Left hindlimb (tissue), 1 donor: ENCODE measurements at regions not wholly inside any gene's neighbourhood (a gene's known extent, or its start where the extent isn't known, plus 50 kb on each side); places are given as distances from the start of the nearest gene placed in this dataset.
A peak's percentile ranks its signal among the peaks of the same experiment; 100 is the strongest.

Experiments used
- DNase-seq: peaks from one replicate; pipeline ENCODE4 v3.0.0-alpha.2; 2018

DNA sequence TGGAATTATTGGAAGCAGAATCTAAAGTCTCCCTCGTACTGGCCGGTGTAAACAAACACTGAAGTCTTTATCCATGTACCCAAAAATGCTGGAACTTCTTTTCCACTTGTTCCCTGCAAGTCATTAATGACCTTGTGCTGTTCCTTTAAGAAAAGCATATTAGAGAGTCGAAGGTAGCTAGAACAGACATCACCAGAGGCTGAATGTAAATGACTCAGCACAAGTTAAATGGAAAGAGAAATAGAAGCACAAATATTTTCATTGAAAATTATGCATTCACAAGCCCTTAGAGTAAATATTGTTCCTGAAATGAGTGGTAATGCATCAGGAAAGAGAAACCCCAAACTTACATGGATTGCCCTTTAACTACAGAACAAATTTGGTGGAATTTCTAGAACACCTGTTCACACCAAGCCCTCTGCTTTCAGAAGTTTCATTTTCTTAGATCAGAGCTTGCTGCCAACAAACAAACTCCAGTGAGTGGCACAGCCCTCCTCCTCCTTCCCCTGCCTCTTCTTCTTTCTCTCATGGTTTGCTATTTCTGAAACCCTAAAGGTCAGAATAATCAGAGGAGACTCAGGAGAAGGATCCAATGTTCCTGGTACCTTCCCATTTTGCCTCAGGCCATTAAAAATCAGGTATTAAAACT, 264.3 kb downstream of the TXNL1 start:
- no peak for DNase-seq

DNA sequence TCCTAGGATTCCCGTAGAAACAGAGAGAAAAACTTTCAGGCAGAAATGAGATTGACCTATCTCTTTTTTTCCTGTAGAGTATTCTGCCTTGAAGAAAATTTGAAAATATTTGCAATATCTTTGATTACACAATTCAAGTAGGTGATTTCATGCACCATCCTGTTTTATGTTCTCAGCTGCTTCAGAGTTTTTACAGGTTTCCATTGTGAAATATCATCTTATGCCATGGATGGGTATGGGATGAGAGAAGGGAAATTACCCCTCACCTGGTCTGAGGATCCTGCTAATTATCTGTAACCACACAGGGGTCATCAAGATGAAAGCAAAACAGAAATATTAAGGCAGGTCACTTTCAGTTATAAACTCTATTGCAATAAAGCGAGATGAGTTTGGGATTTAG, 264.8 kb downstream of the TXNL1 start:
- no peak for DNase-seq

DNA sequence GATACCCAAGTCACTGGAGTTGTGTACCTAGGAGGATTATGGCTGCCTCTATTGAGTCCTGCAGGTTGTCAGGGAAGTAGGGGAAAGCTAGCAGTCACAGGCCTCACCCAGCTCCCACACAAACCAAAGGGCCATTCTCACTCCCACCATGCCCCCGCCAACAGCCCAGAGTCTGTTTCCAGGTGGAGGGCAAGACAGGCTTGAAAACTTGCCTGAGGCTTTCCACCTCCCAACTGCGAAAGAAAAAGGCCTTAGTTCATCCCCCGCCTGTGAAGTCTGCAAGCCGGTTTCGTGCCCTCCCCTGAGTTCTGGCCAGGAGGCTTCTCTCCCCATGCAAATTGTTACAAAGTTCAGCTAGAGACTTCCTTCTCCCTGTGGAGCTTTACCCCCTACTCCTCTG, 270.3 kb downstream of the TXNL1 start:
- DNase-seq, result no peak

DNA sequence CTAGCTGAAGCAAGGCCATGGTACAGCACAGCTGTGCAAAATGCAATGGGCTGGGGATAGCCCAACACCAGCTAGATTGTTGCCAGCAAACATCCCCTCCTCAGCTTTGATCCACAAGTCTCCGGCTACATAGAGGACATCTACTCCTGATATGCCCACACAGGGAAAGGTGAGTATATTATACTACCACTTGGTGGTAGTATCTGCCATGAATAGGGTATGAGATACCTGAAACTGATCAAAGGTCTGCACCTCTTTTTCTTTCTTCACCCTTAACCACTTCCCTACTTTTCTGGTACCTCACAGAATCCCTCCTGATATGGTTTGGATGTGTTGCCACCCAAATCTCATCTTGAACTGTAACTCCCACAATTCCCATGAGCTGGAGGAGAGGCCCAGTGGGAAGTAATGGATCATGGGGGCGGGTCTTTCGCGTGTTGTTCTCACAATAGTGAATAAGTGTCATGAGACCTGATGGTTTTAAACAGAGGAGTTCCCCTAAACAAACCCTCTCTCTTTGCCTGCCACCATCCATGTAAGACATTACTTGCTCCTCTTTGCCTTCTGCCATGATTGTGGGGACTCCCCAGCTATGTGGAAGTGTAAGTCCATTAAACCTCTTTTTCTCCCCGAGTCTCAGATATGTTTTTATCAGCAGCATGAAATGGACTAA, 279.6 kb downstream of the TXNL1 start:
- DNase-seq, result no peak

DNA sequence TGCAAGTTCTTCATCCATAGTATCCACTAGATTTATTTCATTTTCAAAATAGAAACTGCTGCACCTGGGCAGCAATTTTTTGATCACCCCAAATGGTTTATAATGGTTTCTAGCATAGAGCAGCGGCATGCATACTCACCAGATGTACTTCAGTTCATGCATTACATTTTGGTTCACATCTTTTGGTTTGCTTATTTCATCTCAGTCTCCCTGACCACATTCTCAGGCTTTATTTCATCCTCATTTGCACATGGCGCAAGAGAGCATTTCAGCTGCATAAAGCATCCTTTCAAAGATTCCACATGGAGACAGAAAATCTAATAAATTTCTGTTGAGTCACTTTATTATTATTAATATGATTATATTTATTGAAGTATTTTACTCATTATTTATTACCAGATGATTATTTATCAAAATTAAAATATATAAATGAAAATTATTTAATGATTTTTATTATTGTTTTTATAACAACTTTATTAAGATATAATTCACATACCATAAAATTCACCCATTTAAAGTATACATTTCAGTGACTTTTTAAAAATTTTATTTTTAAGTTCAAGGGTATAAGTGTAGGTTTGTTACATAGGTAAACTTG, 284.6 kb downstream of the TXNL1 start:
- DNase-seq, result no peak

DNA sequence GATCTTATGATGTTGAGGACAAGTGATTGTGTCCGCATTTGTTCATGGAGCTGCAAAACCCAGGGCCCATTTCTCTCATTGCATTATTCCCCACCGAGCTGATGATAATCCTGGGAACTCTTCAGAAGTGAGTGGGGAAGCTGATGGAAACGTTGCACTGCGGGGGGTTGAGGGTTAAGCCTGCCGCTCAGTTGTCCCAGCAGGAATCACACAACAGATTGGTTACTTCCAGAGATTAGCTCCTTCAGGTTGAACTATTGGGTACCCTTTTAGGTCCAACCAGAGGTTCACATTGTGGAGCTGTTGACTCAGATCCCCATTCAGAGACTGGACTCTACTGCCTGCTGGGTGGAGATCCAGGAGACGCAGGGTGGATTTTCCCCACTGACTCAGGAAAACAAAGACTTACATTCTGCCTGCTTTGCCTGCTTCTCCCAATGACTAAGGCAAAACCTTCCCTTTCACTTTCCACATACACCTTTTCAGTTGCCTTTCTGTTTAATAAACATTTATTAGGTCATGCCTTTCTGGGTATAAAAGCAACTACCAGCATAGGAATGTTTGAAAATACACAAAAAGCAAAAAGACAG, 286.4 kb downstream of the TXNL1 start:
- DNase-seq, result no peak

DNA sequence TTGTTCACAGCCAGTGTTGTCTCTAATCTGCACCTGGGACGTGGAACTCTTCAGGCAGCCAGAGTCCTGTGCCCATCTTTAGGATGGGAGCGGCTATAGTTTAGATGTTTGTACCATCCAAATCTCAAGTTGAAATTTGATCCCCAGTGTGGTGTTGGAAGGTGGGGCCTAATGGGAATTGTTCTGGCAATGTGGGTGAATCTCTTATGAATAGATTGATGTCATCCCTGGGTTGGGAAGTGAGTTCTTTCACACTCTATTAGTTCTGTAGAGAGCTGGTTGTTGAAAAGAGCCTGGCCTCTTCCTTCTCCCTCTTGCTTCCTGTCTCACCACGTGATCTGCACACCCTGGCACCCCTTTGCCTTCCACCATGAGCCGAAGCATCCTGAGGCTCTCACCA, 300.9 kb downstream of the TXNL1 start:
- DNase-seq, result no peak

DNA sequence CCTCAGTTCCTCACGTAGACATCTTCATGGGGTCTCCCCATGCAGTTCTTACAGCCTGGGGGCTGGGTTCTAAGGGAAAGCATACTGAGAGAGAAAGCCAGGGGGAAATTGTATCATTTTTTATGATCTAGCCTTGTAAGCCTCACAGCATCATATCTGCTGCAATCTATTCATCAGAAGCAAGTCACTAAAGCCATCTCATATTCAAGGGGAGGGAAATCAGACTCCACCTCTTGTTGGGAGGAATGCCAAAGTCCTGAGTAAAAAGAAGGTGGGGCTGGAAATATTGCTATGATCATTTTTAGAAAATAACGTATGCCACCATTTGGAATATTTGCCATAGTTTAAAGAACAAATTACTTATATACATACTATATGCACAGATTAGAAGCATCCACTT, 304.6 kb downstream of the TXNL1 start:
- DNase-seq, result no peak

DNA sequence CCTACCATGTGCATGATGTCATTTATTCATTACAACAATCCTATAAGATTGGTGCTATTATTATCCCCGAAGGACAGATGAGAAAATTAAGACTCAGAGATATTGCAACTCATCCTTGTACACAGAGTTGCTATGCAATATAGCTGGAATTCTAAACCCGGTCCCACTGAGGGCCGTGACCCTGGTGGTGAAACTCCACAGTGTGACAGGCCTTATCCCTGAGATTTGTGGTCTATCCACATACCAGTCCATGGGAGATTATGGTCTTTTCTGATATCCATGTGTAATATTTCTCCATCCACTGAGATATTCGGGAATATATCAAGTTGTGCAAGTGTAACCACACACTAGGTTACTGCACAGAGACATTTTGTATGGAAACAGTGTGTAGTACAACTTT, 305.2 kb downstream of the TXNL1 start:
- DNase-seq, result no peak

DNA sequence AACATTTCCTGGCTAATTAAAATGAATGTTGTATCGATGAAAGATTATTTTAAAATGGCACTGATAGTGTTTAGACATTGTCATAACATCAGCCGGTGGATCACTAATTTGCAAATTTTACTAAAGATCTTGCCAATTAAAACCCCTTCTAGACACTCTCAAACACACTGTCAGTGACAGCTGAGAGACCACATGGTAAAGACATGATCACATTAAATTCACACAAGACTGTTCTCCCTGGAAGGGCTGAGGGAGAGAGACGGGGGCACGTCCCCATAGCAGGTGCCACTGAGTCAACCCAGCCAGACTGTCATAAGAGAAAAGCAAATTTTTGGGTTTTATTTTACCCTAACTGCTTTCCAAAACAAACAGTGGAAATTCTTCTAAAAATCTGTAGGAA, 306.0 kb downstream of the TXNL1 start:
- DNase-seq, result no peak

DNA sequence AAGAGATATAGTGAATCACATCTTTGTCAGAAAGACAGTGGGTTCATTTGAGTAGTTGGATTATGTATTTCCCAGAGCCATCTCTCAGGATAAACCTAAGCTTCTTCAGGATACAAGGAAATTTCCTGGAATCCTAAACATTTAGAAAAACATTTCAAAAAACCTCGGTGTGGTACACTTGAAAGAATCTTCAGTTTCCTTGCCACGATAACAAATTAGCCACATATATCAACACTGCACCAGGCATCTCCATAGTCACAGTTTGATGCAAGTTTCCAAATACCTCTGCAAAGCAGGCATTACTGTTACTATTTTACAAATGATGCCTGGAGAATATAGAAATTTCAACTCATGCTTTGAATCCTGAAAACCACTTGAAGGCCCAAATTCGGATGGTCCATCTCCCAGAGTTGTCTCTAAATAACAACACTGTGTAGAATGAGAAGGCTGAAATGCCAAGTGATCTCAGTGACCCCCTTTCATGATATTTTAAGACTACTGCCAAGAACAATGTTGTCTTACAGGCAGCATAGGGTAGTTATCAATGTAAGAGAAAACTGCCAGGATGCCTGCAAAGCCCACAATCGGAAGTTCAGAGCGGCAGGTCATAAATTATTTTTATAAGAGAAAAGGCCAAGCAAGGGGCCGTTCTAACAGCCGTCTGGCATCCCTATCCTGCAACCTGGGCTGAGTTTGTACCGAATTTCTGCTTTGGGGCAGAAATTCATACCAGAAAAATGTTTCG, 307.9 kb downstream of the TXNL1 start:
- DNase-seq, result no peak

DNA sequence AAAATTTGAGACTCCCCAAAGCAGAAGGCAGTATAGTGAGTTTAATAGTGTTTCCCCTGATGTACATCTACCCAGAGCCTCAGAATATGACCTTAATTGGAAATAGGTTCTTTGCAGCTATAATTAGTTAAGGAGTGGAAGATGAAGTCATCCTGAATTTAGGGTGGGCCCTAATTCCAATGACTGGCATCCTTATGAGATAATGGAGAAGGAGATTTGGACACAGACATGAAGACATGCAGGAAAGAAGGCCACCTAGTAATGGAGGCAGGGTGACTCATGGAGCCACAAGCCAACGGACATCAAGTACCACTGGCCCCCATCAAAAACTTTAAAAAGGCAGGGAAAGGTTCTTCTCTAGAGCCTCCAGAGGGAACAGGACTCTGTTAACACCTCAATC, 308.9 kb downstream of the TXNL1 start:
- DNase-seq, result no peak

DNA sequence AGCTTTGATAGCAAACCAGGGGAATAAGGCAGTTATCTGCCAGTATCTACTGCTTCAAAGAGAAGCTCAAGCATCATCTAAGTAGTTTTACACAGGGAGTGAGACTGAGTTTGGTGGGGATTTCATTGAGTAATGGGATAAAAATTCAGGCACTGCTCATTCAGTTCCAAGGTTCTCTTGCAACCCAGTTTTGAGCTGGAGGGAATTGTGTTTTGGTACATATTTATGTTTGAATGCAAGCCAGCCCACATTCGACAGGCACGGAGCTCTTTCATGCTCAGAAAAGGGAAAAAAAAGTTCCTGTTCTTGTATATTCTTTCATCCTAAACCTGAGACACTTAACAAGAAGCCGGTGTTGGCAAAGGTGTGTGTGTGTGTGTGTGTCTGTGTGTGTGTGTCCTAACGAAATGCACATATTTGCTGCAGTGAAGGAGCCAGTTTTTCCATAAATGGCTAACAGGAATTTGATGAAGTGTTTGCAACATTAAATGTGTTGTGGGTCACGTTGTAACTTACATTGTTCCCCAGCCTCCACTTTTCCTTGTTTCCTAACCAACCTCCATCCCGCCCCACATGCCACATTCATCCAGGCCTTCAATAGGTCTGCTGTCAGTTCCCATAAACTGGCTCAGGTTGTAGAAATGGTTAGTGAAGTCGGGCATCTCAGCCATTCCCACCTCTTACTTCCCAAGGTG, 311.1 kb downstream of the TXNL1 start:
- no peak for DNase-seq

DNA sequence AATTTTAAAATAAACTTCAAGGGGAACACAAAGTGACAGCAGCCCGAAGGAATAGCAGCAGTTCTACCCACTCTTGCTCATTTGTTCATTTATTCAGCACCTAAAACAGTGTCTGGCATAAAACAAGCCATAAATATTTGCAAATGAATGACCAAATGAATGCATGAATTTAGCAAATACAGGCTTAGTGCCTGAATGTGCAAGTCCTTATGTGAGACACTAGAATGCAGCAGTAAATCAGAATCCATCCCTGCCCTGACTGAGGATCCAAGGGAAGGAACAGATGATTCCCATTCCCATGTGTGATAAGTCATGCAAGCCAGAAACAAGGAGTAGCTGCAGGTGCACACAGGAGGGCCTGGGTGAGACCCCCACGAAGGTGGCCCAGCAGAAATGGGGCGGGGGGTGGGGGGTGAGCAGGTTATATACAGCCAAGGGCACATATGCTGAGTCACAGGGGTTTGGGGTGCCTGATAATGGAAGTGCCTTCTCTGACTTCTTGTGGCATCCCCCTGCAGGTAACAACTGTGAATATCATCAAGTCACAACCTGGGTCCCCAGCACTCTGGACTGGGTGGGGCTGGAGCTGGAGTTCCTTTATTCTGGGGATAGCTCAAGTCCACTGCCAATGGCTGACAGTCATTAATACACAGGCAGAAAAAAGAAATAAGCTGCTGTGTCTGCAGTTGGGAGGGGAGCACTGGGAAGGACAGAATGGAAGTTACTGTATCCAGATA, 311.9 kb downstream of the TXNL1 start:
- DNase-seq, result no peak

DNA sequence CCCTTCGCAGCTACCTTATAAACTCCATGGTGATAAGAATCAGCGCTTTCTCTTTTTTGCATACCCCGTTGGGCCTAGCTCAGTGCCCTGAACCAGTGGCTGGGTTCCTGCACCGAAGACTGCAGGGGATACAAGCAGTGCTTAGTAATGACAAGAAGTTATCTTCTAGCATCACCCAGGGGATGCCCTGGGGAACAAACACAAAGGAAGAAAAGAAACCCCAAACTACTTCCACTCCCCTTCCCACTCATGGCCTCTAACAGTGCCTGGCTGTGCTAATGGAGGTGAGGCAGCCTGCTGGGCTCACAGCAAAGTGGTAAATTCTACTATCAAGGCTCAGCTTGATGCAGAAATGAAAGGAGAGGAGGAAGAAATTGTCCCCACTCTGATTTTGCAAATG, 314.7 kb downstream of the TXNL1 start:
- no peak for DNase-seq

DNA sequence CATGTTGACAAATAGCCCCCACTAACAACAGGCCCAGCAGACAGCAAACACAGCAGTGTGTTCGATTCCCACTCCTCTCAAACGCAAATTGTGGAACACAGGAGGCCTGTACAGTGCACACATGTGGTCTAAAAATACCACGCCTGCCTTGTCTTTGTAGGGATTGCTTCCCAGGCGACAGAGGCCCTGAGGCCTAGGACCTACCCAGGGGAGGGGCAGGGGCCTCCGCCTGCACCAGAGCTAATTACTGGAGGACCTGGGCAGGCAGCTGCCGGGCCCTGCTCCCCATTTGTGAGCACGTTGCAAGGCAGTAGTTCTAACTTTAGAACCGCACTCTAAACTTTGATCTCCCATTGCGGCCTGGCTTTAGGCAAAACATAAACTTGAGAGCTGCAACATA, 316.0 kb downstream of the TXNL1 start:
- DNase-seq, result peak; percentile 48

DNA sequence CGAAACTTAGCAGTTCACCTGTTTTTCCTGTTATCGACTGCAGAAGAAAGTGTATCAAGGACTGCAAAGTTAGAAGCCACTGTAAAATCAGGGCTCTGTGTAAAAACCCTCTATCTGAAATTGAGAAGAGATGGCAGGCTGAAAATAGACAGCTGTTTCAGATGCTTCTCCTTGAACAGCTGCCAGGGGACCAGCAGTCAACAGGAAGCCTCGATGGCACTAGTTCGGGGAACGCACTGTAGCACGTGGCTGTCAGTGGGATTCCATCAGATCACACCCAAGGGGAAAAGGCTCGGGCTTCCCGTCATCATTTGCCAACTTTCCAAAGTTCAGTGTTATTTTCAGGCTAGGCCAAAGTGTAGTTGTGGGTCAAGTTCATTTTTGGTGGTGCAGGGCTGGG, 316.9 kb downstream of the TXNL1 start:
- DNase-seq, result peak; percentile 46

DNA sequence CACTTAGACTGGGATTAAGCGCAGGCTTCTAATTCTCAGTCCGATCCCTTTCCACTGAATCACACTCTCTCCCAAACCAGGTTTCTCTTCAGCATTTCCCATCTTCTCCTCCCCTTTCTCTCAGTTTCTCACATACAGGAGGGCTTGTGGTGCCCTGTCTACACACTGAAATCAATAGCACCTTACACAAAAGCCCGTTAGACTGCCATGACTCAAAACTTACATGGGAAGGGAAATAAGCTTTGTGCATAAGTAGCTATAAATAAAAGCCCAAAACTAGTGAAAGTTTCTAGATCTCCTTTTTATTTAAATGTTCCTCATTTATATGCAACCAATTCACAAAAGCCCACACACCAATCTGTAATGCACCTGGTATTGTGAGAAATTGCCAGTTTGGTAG, 318.4 kb downstream of the TXNL1 start:
- DNase-seq, result no peak

DNA sequence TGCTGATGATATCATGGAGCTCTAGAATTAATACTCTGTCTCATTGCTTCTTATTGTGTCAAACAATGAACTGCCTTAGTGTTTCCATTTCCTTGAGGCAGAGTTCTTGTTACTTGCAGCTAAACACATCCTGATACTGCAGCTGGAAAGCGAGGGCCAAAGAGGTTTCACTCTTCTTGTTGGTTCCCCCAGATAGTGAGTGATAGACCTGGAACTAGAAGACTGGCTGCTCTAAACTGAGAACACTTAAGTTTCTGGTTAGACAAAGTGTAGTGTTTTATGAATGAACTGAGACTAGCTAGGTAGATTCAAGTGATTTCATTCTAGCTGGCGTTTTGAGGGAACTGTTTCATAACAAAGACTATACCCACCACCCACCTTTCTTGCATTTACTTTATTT, 321.7 kb downstream of the TXNL1 start:
- DNase-seq, result no peak

DNA sequence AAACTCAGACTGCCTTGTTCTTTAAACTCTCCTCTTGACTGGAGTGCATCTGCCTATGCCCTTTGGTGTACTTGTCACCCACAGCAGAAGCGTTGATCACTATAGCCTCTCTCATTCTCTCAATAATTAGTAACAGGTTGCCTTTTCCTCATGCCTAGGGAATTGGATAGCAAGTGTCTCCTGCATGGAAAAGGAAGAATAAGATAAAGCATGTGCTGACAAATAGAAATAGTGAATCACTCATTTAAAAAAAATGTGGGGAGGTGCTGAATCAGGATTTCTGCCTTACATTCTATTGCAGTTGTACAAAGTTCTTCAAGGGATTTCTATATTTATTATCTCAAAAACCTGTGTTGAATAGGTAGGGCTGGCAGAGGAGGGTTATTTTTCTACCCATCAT, 323.0 kb downstream of the TXNL1 start:
- no peak for DNase-seq

DNA sequence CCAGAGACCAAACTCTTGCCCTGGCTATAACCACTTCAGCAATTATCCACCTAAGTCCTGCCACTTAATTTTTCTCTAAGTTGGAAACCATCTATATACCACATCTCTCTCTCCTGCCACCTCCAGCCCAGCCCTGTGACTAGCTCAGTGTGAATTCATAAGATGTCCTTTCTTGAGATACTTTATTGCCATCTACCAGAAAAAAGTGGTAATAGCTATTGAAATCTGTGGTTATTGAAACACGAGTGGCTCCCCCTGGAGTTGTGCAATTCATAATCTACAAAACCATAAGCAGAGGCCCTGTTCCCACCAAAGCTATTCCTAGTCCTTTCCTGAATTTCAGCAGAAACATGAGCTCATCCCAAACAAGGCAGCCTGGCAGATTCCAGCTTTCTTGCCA, 324.0 kb downstream of the TXNL1 start:
- no peak for DNase-seq
